ENCODE measurements at regions not wholly inside any gene's neighbourhood (a gene's known extent, or its start where the extent isn't known, plus 50 kb on each side); places are given as distances from the start of the nearest gene placed in this dataset.

DNA sequence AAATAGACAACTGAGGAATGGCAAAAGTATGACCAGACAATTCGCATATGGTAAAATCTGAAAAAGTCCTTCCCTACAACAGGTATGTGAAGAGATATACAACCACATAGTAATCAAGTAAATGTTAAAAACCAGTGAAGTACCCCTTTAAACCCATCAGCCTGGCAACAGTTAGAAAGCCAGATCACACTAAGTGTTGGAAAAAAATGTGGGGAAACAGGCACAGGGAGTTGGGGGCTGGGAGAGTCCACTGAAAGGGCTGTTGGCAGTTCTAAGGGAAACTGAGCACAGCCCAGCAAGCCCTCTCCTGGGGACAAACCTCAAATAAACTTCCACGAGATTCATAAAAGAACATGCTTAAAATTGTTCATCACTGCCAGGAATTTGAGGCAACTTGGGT, 242.1 kb downstream of the BUD13 start:
- ATAC-seq: no peak

DNA sequence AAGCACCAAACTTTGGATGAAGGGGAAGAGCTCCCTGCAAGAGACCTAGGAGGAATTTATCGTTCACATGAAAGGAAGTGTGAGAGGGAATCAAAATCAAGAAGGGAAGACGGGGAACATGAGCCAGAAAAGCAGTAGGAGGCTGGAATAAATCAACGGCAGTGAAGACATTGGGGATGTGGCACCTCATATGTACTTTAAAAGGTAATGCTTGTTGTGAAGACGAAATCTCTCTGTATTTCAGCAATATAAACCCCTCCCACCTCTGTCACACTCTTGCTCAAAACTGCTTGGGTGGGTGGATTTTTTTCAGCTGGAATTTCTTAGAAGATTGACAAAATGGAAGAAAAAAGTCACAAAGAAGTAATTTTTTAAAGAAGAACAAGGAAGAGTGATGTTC, 243.5 kb downstream of the BUD13 start:
- no peak for ATAC-seq

DNA sequence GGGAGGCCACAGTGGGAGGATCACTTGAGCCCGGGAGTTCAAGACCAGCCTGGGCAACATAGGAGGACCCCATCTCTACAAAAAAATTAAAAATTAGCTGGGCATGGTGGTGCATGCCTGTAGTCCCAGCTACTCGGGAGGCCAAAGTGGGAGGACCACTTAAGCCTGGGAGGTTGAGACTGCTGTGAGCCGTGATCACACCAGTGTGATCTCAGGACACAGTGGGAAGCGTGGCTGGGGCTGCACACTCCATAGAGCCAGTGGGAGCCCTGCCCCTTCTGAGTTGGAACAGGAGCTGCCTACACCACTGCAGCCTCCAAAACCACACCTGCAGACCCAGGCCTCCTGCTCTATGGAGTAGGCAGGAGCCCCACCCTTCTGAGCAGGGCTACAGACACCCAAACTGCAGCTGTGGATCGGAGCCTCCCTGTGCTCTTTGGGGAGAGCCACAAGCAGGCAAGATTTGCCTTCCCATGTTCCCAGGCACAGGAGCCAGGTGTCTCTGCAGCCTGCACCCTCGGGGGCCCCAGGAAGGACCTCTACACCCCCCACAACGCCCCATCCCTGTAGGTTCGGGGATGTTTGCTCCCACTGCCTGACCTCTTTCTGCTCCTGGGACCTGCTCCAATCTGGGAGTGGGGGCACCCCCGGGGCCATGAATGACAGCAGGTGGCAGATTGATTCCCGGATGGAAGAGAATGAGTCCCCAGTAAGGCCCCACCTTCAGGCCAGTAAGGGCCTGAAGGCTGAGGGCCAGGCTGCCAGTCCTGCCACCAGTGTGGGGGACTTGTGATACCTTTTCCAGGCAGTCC, 245.4 kb downstream of the BUD13 start:
- no peak for ATAC-seq

DNA sequence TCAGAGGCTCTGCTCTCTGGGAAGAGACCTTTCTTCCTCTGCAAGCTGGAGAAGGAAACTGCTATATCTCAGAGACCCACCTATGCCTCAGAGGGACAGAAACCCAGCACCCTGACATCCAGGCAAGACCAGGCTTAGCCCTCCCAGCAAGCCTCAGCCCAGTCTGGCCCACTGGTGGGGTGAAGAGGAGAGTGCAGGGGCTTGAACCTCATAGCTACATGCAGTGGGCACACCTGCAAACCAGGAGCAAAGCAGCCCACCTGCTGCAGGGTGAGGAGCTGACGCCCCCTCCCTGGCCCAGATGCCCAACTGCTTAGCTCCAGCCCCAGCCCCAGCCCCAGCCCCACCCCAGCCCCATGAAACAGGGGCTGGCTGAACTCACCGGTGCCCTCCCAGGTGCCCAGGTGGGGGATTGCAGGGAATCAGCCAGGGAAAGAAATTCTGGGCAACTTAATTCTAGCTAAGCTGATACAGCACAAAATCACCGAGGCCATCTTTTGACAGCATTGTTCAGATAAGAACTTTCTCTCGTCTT, 246.8 kb downstream of the BUD13 start:
- ATAC-seq: no peak

DNA sequence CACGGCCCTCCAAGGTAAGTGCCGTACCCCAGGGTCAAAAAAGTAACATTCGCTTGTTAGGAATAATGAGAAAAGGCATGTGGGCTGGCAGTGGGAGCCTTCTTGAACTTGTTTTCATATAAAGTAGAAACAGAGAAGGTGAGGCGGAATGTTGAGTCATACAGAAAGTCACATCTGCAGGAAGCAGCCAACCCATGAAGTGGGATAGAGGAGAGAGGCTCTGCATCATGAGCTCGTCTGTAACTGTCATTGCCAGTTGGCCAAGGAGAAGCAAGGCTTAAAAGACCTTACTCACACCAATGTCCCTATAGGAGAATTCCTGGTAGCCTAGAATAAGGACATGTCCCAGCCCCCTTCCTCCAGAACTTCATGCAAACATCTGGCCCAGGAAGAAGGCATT, 253.3 kb downstream of the BUD13 start:
- no peak for ATAC-seq

DNA sequence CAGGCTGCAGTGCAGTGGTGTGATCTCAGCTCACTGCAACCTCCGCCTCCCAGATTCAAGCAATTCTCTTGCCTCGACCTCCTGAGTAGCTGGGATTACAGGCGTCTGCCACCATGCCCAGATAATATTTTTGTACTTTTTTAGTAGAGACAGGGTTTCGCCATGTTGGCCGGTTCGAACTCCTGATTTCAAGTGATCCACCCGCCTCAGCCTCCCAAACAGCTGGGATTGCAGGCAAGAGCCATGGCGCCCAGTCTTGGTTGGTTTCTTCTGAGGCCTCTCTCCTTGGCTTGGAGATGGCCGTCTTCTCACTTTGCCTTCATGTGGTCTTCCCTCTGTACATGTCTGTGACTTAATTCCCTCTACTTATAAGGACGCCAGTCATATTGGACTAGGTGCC, 254.6 kb downstream of the BUD13 start:
- ATAC-seq: no peak

DNA sequence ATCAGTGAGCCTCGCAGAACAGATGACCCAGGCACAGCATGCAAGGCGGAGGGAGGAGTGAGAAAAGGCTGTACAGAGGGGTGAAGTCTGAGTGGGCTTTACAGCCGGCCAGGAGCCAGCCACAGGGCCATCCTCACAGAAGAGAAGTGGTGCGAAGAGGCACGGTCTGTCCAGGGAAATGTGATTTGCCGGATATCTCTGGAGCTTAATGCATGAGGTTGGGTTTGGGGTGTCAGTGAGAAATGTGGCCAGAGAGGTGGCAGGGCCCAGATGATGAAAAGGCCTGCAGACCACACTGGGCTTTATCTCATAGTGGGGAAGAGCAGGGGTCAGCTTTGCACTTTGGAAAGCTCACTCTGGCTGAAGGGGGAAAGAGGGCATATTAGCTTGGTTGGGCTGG, 255.2 kb downstream of the BUD13 start:
- no peak for ATAC-seq

DNA sequence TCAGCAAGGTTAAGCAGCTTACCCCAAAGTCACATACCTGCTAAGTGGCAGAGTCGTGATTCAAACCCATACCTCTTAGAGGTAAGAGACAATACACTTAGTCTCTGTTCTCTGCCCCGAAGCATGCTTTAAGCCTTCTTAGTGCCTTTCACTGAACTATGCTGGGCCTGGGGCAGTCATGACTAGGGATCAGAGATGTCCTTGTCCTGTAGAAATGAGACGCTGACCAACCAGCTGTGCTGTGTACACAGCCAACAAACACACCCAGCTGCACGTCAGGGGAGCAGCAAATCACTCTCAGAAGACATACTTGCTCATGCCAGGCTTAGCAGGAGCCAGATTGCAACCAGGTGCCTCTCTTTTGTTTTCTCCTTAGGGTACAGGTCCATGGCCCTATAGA, 255.7 kb downstream of the BUD13 start:
- ATAC-seq: no peak

DNA sequence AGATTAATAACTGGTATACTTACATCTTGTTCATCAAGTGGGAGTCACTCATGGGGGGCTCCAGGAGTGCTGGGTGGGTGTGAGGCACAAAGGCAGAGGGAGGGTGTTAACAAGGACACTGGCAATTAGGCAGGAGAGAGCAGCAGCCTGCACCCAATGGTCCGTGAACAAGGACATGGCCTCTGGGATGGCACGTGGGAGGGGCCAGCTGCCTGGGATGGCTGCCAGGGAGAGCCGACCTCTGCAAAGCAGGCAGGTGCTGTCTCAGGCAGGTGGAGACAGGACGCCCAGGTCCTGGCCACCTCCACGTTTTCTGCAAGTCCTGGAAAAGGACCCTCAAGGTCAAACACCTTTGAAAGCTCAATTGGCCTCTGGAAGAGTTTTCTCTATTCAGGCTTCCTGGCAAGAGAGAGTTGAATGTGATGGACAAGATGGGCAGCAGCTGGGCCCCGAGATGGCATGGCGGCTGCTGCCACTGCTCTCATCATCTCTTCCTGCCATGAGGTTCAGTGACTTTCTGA, 257.1 kb downstream of the BUD13 start:
- no peak for ATAC-seq

DNA sequence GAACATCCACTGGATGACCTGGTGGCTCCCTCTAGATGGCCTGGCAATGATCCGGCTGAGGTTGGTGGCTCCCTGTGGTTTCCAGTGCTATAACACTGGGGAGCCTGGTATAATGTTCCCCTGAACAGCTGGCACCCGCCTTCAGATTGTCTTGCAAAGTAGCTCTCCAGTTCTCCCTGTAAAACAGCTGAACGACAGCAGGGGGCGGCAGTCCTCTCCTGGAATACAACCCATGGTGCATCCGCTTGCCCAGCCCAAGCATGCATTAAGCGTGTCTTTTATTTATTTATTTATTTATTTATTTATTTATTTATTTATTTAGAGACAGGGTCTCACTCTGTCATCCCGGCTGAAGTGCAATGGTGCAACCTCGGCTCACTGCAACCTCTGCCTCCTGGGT, 258.9 kb downstream of the BUD13 start:
- no peak for ATAC-seq

DNA sequence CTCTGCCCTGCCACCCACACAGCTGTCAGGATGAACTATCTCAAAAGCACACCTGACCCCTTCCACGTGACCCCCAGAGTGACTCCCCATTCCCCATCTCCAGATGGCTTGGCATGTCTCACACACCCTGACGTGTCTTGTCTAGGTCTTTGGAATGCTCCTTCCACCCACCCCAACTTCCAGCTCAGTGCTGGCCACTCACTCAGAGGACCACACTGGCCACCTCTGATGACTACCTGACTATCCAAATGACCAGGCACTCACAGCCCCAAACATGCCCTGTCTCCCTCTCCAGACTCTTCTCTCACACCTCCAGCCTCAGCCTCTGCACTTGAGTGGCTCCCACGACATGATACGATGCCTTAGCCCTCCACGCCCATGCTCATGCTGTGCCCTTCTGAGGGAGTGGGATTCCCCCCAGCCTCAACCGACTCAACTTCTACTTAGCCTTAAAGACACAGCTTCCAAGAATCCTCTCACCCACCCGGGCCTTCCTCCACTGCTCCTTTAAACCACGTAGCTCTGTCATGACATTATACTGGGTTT, 259.4 kb downstream of the BUD13 start:
- ATAC-seq: no peak

DNA sequence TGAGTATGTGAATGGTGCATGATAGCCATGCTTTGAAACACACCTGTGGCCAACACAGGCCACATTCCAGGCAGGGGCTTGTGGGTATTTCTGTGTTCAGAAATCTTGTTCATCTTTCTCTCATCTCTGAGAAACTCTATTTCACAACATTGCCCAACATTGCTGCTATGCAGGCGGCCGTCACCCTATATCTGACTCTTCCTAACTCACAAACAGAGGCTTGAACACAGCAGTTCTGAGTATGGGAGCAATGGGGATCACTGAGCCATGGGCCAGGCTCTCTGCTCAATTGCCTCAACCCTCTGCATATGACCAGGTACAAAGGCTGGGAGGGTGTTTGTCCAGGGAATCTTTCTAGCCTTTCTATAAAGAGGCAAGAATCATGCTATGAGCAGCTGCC, 259.9 kb downstream of the BUD13 start:
- no peak for ATAC-seq

DNA sequence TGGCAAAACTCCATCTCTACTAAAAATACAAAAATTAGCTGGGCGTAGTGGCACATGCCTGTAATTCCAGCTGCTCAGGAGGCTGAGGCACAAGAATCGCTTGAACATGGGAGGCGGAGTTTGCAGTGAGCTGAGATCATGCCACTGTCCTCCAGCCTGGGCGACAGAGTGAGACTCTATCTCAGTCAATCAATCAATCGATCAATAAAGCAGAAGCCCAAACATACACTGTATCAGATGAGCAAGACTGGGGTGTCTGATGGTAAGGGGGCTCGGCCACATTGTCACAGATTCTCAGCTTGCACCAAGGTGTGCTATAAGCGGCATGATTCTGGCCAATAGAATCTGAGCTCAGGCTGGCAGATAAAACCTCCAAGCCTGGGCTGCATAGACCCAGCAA, 261.1 kb downstream of the BUD13 start:
- ATAC-seq: no peak

DNA sequence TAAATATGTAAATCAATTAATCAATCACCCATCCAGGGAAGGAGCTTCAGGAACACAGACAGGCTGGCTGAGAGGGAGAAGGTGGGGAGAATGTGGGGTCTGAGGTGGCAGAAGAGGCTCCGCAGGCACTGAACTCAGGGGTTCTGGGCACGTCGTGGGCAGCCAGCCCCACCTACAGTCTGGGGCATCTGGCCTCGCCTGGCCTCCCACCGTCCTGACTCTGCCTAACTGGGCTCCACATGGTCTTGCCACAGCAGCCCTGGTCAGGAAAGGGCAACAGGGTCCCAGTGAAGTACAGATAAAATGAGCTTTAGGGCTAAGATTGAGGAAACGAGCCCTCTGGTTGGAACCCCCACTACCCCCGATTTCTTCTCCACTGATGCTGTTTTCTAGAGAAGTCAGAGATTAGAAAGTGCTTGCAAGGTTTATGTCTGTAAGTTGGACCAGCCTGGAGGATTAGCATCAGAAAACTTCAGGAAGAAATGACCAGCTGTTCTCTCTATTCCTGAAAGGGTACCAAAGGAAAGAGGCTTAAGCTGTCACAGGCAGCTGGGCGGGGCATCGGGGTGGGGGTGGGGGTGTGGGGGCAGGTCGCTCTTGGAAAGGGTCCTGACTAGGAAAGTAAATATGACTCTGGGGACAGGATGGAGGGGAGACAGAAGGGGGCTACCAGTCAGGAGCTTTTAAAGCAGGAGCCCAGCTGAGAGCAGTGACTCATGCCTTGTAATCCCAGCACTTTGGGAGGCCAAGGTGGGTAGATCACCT, 261.7 kb downstream of the BUD13 start:
- ATAC-seq: no peak

DNA sequence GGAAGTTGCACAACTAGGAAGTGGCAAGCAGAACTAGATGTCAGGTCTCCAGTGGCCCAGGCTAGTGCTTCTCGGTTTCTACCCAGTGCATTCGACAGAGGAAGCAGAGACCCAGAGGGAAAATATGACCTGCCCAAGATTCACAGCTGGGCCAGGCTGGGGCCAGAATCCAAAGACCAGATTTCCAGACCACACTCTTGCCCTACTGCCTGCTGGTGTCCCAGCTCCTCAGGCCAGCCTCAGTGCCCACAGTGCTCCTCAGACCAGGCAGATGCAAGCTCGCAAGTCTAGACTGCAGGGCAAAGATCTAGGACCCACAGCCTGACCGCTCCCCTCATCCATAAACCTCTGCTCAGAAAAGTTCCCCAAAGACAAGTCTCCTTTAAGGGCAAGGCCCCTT, 262.6 kb downstream of the BUD13 start:
- no peak for ATAC-seq

DNA sequence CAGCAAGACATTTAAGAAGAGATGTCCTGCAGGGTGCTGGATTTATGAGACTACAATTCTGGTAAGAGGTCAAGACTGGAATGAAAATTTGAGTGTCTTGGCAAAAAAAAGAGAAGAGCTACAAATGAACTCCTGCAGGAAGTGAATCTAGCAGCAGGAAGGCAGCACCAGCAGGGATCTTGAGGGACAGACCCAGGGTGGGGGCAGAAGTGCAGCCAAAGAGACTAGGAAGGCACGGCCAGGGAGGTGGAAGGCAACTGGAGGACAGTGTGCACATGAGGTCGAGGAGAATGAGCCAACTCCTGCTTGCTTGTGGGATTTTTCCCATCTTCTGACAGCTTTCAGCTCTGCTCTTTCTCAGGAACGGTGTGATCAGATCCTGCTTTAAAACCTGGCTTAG, 263.2 kb downstream of the BUD13 start:
- ATAC-seq: no peak

DNA sequence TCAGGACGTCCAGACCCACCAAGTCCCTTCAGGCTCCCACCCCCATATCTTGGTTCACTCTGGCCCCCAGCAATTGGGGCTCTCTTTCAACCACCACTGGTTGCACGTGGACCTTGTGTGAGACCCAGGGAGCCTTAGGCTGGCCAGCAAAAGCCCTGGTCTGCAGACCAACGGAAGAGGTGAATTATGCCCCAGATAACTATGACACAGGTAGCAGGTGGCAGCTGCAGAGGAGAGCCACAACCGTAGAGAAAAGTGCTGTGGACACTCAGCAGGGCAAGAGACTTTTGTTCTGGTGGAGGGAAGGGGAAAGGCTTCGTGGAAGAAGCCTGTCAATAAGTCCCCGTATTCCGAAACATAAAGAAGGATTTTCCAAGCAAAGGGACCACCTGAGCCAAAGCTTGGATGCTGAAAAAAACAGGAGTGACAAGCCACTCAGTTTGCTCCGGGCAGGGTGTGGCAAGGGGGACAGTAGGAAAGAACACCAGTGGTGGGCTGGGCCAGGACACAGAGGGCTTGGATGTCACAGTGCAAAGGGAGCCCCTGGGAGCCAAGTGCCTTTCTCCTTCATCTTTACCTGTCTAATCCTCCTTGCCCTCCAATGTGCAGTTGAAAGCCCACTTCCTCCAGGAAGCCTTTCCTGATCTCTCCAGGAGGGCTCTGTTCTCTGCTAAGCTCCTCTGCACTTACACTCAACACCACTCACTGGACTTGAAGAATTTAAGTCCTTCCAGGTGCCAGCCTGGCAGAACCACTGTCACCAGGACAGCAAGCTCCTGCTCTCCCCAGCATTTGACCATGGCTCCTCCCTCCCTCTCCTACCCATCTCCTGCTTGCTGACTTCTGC, 264.7 kb downstream of the BUD13 start:
- ATAC-seq: no peak

DNA sequence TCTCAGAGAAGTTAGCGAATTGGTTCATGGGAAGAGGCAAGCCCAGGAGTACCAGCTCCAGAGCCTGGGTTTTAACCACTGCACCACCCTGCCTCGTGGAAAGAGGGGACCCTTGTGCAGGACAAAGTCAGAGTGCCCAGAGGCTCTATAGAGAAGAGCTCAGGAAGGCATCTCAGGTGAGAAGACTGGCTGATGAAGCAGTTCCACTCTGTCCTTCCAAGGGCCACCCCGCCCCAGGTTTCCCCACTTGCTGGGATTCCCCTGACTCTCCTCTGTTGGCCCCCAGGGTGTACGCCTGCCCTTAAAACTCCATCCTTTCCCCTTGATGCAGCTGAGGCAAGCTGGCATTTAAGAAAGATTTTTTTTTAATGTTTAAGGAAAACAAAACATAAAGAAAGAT, 265.8 kb downstream of the BUD13 start:
- no peak for ATAC-seq

DNA sequence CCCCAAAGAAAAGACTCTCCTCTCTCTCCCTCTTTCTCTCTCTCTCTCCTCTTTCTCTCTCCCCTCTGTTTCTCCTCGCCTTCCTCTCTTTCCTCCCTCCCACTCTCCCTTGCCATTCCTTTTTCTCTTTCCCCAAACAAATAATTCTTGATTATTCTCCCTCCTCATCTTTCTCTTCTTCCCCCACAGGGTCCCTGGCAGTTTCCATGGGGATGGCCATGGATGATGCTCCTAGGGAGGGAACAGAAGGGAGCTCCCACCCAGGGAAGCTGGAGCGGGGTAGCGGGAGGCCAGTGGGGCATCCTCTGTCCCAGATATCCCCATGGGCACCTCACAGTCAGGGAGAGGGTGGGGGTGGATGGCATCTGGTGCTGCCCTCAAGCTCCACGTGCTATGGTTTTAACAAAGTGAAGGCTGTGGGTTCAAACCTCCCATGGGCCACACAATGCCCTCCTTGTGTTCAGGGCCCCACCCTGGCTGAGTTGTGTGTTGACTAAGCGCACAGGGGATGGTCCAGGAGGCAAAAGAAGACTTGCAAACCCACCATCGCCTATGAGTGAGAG, 266.4 kb downstream of the BUD13 start:
- no peak for ATAC-seq

DNA sequence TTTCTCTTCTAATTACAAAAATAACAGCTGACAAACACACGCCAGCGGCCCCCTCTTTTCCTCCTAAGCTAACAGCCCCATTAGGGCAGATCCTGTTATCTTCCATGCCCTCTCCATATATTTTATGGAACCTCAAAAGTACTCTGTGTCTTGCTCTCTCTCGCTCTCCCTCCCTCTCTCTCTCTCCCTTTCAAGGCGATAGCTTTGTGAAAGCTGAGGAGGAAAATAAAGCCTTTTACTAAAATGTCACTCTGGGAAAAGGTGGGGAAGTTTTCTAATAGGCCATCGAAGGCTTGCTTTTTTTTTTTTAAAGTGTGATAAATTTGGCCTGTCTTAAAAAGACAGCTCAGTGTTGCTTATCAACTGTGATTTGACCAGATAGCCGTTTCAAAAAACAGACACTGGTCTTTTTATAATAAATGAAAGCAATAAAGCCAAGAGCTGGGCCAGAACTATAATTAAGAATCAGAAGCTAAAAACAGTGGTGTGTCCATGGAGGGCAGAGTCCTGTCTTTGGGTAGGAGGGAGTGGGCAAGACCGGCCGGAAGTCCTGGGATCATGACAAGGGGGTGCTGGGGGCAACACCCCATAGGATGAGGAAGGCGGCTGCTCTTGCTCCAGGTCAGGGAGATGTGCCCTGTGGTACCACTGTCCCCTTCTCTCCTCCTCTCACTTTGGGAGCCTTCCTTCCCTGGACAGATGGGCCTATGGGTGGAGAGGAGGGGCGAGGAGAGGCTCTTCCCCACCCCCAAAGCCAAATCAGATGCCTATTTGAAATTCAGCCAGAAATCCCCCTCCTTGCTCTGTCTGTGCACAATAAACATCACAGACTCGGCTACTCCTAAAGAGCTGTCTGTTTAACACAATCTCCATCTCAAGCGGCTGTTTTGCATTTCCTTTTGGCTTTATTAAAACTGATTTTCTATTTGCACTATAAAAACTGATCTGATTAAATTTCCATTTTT, 267.2 kb downstream of the BUD13 start:
- ATAC-seq: no peak
